Mesendoderm (in vitro differentiated cells): ENCODE measurements at regions not wholly inside any gene's neighbourhood (a gene's known extent, or its start where the extent isn't known, plus 50 kb on each side); places are given as distances from the start of the nearest gene placed in this dataset.

Source experiments
- DNase-seq: peaks from one replicate; pipeline ENCODE4 v3.0.0; 2013
- H2AK5ac ChIP-seq: 2 replicates; pipeline ENCODE4 v1.6.1; 2013; ENCODE audit warnings: low read length, inconsistent platforms
- H2BK120ac ChIP-seq: 2 replicates; pipeline ENCODE4 v1.6.1; 2013; ENCODE audit warnings: low read depth, mild to moderate bottlenecking, low read length, moderate library complexity, mixed read lengths
- H2BK15ac ChIP-seq: replicated peaks from 2 replicates; pipeline ENCODE4 v1.6.1; 2013; ENCODE audit warnings: low read depth, mild to moderate bottlenecking, moderate library complexity
- H2BK5ac ChIP-seq: 2 replicates; pipeline ENCODE4 v1.6.1; 2013; ENCODE audit warnings: low read length, inconsistent platforms
- H3K18ac ChIP-seq: 2 replicates; pipeline ENCODE4 v1.6.1; 2013; ENCODE audit warnings: mild to moderate bottlenecking, low read length, mixed read lengths
- H3K23ac ChIP-seq: one replicate; pipeline ENCODE4 v1.6.1; 2013; ENCODE audit warnings: low read length
- H3K27ac ChIP-seq: 2 replicates; pipeline ENCODE4 v1.5.1; 2013; ENCODE audit warnings: low read depth, mild to moderate bottlenecking, inconsistent platforms, low read length, moderate library complexity
- H3K27me3 ChIP-seq: 2 replicates; pipeline ENCODE4 v1.6.1; 2013; ENCODE audit warnings: low read length, control low read depth, mild to moderate bottlenecking, inconsistent platforms; ENCODE audit not compliant: insufficient read depth, poor library complexity
- H3K36me3 ChIP-seq: 2 replicates; pipeline ENCODE4 v1.6.1; 2013; ENCODE audit warnings: low read length, inconsistent platforms; ENCODE audit not compliant: control insufficient read depth, insufficient read depth
- H3K4ac ChIP-seq: one replicate; pipeline ENCODE4 v1.6.1; 2013; ENCODE audit warnings: low read depth, mild to moderate bottlenecking, low read length, moderate library complexity
- H3K4me1 ChIP-seq: 2 replicates; pipeline ENCODE4 v1.6.1; 2013; ENCODE audit warnings: low read depth, low read length, inconsistent platforms; ENCODE audit not compliant: control insufficient read depth
- H3K4me2 ChIP-seq: 2 replicates; pipeline ENCODE4 v1.6.1; 2013; ENCODE audit warnings: low read length
- H3K4me3 ChIP-seq: 2 replicates; pipeline ENCODE4 v1.5.1; 2013; ENCODE audit warnings: mild to moderate bottlenecking, low read length
- H3K56ac ChIP-seq: one replicate; pipeline ENCODE4 v1.6.1; 2013; ENCODE audit warnings: low read length
- H3K79me1 ChIP-seq: 2 replicates; pipeline ENCODE4 v1.6.1; 2013; ENCODE audit warnings: low read length, inconsistent platforms
- H3K79me2 ChIP-seq: 2 replicates; pipeline ENCODE4 v1.6.1; 2013; ENCODE audit warnings: mild to moderate bottlenecking, low read length; ENCODE audit not compliant: control insufficient read depth, insufficient read depth
- H3K9ac ChIP-seq: 2 replicates; pipeline ENCODE4 v1.6.1; 2013; ENCODE audit warnings: low read length, inconsistent platforms
- H4K5ac ChIP-seq: one replicate; pipeline ENCODE4 v1.6.1; 2013; ENCODE audit warnings: low read length
- H4K8ac ChIP-seq: one replicate; pipeline ENCODE4 v1.6.1; 2013; ENCODE audit warnings: low read depth, mild to moderate bottlenecking, control low read depth, low read length, moderate library complexity
- WGBS: extraction: QIAGEN DNeasy Blood & Tissue Kit; methylation state at CpG from one replicate; pipeline ENCODE4 v1.1.7; 2013; ENCODE audit warnings: low lambda C conversion rate, missing lambda C conversion rate; ENCODE audit not compliant: insufficient coverage; ENCODE audit errors: extremely low coverage; 5-methylcytosine and 5-hydroxymethylcytosine counted together

DNA sequence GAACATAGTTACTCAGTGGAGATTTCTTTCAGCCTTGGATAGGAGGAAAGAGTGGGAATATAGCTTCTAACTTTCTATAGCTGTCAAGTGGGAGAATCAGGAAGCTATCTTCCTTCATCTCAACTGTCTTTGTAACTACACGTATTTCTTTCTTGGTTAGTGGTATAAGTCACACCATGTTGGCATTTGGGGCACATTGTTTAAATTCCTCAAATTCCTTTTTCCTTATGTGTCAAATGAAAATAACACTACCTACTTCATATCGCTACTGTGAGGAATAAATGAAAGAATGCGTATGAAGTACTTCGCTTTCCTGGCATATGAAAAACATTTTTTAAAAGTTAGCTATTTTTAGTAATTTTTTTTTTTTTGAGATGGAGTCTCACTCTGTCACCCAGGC, 1082.5 kb upstream of the WWC1 start:
- WGBS: no CpG with 5 or more reads among the region's 4 CpGs

DNA sequence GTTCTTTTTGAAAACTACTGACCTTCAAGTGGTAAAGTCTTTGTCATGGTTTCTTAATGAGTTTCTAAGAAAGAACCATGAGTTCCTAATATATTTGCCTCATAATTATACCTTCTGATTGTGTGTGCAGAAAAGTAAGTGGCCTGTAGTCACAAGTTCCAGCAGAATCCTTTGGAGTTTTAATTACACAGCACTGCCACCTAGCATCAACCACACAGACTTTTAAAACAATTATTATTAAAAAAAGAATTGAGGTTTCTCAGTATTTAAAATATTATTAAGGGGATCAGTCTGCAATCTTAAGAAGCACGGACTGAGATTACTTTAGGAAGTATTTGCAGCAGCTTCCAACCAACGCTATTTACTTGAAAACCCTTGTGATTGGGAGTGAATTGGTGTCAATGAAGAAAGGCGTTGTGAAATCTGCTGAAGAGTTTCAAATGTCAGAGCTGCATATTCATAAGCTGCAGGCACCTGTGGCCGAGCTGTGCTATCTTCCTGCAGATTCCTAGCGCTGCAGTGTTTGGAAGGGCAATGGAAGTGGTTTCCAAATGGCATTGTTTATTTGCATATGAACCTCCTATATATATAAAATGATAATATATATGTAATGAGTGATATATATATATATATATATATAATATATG, 1074.2 kb upstream of the WWC1 start:
- DNase-seq: peak; percentile 22
- H3K4me1 ChIP-seq: no peaks in the 10 kb centered on the region
- no peak overlapping the region for H3K23ac ChIP-seq
- no peaks in the 10 kb centered on the region for H3K79me1 ChIP-seq
- H4K5ac ChIP-seq: no peak overlapping the region
- H3K79me2 ChIP-seq: no peaks in the 10 kb centered on the region
- no peak overlapping the region for H4K8ac ChIP-seq
- H3K36me3 ChIP-seq: no peaks in the 10 kb centered on the region
- no peaks in the 10 kb centered on the region for H3K27me3 ChIP-seq
- H3K9ac ChIP-seq: no peak overlapping the region
- H3K4me3 ChIP-seq: no peak overlapping the region
- H3K56ac ChIP-seq: no peak overlapping the region
- no peak overlapping the region for H3K27ac ChIP-seq
- no peak overlapping the region for H2AK5ac ChIP-seq
- no peak overlapping the region for H2BK15ac ChIP-seq
- WGBS: no CpG with 5 or more reads among the region's 5 CpGs
- no peak overlapping the region for H2BK5ac ChIP-seq
- H3K4me2 ChIP-seq: no peak overlapping the region
- H3K18ac ChIP-seq: no peak overlapping the region
- no peak overlapping the region for H2BK120ac ChIP-seq
- H3K4ac ChIP-seq: no peak overlapping the region

More for the DNA sequence above, 1082.5 kb upstream of the WWC1 start:
- no peaks in the 10 kb centered on the region for H3K4me1 ChIP-seq
- H3K4me2 ChIP-seq: no peak overlapping the region
- H2AK5ac ChIP-seq: no peak overlapping the region
- no peak overlapping the region for H3K4ac ChIP-seq
- no peaks in the 10 kb centered on the region for H3K27me3 ChIP-seq
- no peak overlapping the region for H4K5ac ChIP-seq
- no peak overlapping the region for H3K4me3 ChIP-seq
- H3K9ac ChIP-seq: no peak overlapping the region
- H2BK120ac ChIP-seq: no peak overlapping the region
- H3K56ac ChIP-seq: no peak overlapping the region
- H3K27ac ChIP-seq: no peak overlapping the region
- no peak overlapping the region for H2BK5ac ChIP-seq
- H2BK15ac ChIP-seq: no peak overlapping the region
- H3K79me1 ChIP-seq: no peaks in the 10 kb centered on the region
- no peak overlapping the region for H3K23ac ChIP-seq
- H4K8ac ChIP-seq: no peak overlapping the region
- H3K36me3 ChIP-seq: no peaks in the 10 kb centered on the region
- H3K18ac ChIP-seq: no peak overlapping the region
- DNase-seq: peak; percentile 71
- no peaks in the 10 kb centered on the region for H3K79me2 ChIP-seq

DNA sequence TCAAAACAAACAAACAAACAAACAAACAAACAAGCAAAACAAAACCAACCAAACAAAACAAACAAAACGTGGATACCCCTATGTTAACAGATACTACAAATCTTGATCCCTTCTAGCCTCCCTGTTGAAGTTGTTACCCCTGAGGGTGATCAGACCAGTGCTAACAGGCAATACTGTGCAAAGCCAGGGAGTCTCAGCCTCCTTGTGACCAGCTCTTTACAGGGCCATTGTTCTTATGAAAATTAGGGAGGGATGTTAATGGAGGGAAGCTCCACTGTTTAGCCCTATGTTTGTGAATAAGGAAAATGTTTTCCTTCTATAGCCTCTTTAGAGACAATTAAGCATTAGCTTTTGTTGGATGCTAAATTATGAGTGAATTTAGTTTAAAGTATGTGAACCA, 1072.1 kb upstream of the WWC1 start:
- no peak overlapping the region for H2BK15ac ChIP-seq
- H3K79me1 ChIP-seq: no peaks in the 10 kb centered on the region
- no peak overlapping the region for H3K4me3 ChIP-seq
- no peak overlapping the region for H3K9ac ChIP-seq
- H3K79me2 ChIP-seq: no peaks in the 10 kb centered on the region
- no peak overlapping the region for H2AK5ac ChIP-seq
- no peak overlapping the region for H3K23ac ChIP-seq
- H3K18ac ChIP-seq: no peak overlapping the region
- no peaks in the 10 kb centered on the region for H3K27me3 ChIP-seq
- no peaks in the 10 kb centered on the region for H3K36me3 ChIP-seq
- H3K27ac ChIP-seq: no peak overlapping the region
- peak; percentile 28 for DNase-seq
- no CpG with 5 or more reads among the region's 1 CpG for WGBS
- no peak overlapping the region for H3K56ac ChIP-seq
- H3K4me1 ChIP-seq: no peaks in the 10 kb centered on the region
- no peak overlapping the region for H3K4me2 ChIP-seq
- no peak overlapping the region for H4K5ac ChIP-seq
- H4K8ac ChIP-seq: no peak overlapping the region
- no peak overlapping the region for H3K4ac ChIP-seq
- H2BK120ac ChIP-seq: no peak overlapping the region
- no peak overlapping the region for H2BK5ac ChIP-seq

DNA sequence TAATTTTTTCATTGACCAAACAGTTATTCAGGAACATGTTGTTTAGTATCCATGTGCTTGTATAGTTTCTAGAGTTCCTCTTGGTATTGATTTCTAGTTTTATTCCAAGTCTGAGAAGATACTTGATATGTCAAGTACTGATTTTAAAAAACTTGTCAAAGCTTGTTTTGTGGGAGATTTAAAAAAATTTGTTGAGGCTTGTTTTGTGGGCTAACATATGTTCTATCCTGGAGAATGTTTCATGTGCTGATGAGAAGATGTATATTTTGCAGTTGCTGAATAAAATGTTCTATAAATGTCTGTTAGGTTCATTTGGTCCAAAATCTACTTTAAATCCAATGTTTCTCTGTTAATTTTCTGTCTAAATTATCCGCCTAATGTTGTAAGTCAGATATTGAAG, 1065.1 kb upstream of the WWC1 start:
- no peaks in the 10 kb centered on the region for H3K36me3 ChIP-seq
- no peak overlapping the region for H3K9ac ChIP-seq
- H3K56ac ChIP-seq: no peak overlapping the region
- no peak overlapping the region for H2BK120ac ChIP-seq
- no peaks in the 10 kb centered on the region for H3K79me2 ChIP-seq
- no peak overlapping the region for H3K4me2 ChIP-seq
- no peak overlapping the region for H3K23ac ChIP-seq
- no peak overlapping the region for H3K27ac ChIP-seq
- H4K8ac ChIP-seq: no peak overlapping the region
- no peaks in the 10 kb centered on the region for H3K79me1 ChIP-seq
- H2AK5ac ChIP-seq: no peak overlapping the region
- WGBS: no CpG with 5 or more reads among the region's 1 CpG
- no peak overlapping the region for H3K4ac ChIP-seq
- H3K27me3 ChIP-seq: no peaks in the 10 kb centered on the region
- H2BK15ac ChIP-seq: no peak overlapping the region
- DNase-seq: no peak
- H3K4me3 ChIP-seq: no peak overlapping the region
- H2BK5ac ChIP-seq: no peak overlapping the region
- H3K4me1 ChIP-seq: no peaks in the 10 kb centered on the region
- no peak overlapping the region for H4K5ac ChIP-seq
- H3K18ac ChIP-seq: no peak overlapping the region

DNA sequence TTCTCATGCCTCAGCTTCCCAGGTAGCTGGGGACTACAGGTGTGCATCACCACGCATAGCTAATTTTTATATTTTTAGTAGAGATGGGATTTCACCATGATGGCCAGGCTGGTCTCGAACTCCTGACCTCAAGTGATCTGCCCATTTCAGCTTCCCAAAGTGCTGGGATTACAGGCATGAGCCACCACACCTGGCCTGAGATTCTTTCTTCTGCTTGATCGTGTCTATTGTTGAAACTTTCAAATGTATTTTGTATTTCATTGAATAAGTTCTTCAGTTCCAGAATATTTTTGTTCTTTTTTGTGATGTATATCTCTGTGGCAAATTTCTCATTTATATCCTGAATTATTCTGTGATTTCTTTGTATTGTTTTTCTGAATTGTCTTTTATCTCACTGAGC, 1063.3 kb upstream of the WWC1 start:
- H3K36me3 ChIP-seq: no peaks in the 10 kb centered on the region
- H2AK5ac ChIP-seq: no peak overlapping the region
- H3K79me2 ChIP-seq: no peaks in the 10 kb centered on the region
- H4K8ac ChIP-seq: no peak overlapping the region
- no peak overlapping the region for H3K23ac ChIP-seq
- H3K4me2 ChIP-seq: no peak overlapping the region
- no peak overlapping the region for H3K18ac ChIP-seq
- no peak overlapping the region for H3K9ac ChIP-seq
- no peak for DNase-seq
- no peak overlapping the region for H3K27ac ChIP-seq
- no peak overlapping the region for H4K5ac ChIP-seq
- H3K4me1 ChIP-seq: no peaks in the 10 kb centered on the region
- H3K4me3 ChIP-seq: no peak overlapping the region
- no peaks in the 10 kb centered on the region for H3K27me3 ChIP-seq
- H3K4ac ChIP-seq: no peak overlapping the region
- no peak overlapping the region for H2BK15ac ChIP-seq
- H2BK5ac ChIP-seq: no peak overlapping the region
- H2BK120ac ChIP-seq: no peak overlapping the region
- no peak overlapping the region for H3K56ac ChIP-seq
- H3K79me1 ChIP-seq: no peaks in the 10 kb centered on the region
- WGBS: no CpG with 5 or more reads among the region's 3 CpGs

DNA sequence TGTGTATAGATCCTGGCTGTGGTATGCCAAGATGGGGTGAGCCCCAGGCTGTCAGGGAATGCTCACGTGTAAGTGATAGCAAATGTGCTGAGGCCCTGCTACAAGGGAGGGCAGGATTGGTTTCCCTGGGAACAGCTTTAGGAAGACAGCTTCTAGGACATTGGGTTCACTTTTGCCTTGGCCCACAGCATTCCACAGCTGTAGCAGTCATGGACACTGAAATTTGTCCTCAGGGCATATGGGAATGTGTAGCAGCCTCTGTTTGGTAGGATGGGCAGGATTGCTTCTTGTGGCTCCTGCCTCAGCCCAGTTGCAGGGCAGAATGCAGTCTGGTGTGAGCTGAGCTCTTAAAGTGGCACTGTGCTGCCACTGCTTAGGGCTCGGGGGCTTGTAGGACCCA, 1061.7 kb upstream of the WWC1 start:
- H3K27me3 ChIP-seq: no peaks in the 10 kb centered on the region
- H2BK5ac ChIP-seq: no peak overlapping the region
- no peaks in the 10 kb centered on the region for H3K79me1 ChIP-seq
- H3K79me2 ChIP-seq: no peaks in the 10 kb centered on the region
- no peak overlapping the region for H2AK5ac ChIP-seq
- no peak overlapping the region for H4K8ac ChIP-seq
- no peaks in the 10 kb centered on the region for H3K36me3 ChIP-seq
- no peak overlapping the region for H3K9ac ChIP-seq
- H3K4me3 ChIP-seq: no peak overlapping the region
- H3K4me1 ChIP-seq: no peaks in the 10 kb centered on the region
- no peak overlapping the region for H3K56ac ChIP-seq
- no peak overlapping the region for H3K18ac ChIP-seq
- H2BK120ac ChIP-seq: no peak overlapping the region
- H3K23ac ChIP-seq: no peak overlapping the region
- no peak overlapping the region for H3K4ac ChIP-seq
- H4K5ac ChIP-seq: no peak overlapping the region
- no peak for DNase-seq
- no peak overlapping the region for H3K4me2 ChIP-seq
- no peak overlapping the region for H2BK15ac ChIP-seq
- no CpG with 5 or more reads among the region's 2 CpGs for WGBS
- H3K27ac ChIP-seq: no peak overlapping the region
